HG03135 (cell line): ENCODE measurements at regions not wholly inside any gene's neighbourhood (a gene's known extent, or its start where the extent isn't known, plus 50 kb on each side); places are given as distances from the start of the nearest gene placed in this dataset.
"Not testable (repeated sequence)": the region's sequence is repeated elsewhere in the genome, so short reads cannot be mapped to it uniquely, and the experiment has no call there.

Source experiments
- ATAC-seq: cut with Tn5 transposase; IDR thresholded peaks from one replicate; pipeline ENCODE4 v1.9.1; 2021; ENCODE audit warnings: mild to moderate bottlenecking, moderate library complexity; ENCODE audit not compliant: unreplicated experiment

- no peak for ATAC-seq
Observed at GRCh38 chr3:4140921-4141320, 162.2 kb upstream of the SETMAR start.

GRCh38 chr3:4147556-4148118, 155.5 kb upstream of the SETMAR start:
- no peak for ATAC-seq

- ATAC-seq: no peak
Observed at GRCh38 chr3:4149296-4149695, 153.9 kb upstream of the SETMAR start.

- no peak for ATAC-seq
Observed at GRCh38 chr3:4150816-4151215, 152.4 kb upstream of the SETMAR start.

GRCh38 chr3:4151859-4152258, 151.3 kb upstream of the SETMAR start:
- no peak for ATAC-seq

GRCh38 chr3:4153771-4154170, 149.4 kb upstream of the SETMAR start:
- no peak for ATAC-seq

GRCh38 chr3:4158329-4158728, 144.8 kb upstream of the SETMAR start:
- no peak for ATAC-seq

GRCh38 chr3:4162096-4162495, 141.1 kb upstream of the SETMAR start:
- ATAC-seq: no peak

GRCh38 chr3:4163011-4163410, 140.2 kb upstream of the SETMAR start:
- no peak for ATAC-seq

GRCh38 chr3:4166540-4166939, 136.6 kb upstream of the SETMAR start:
- ATAC-seq: no peak

GRCh38 chr3:4167230-4167629, 135.9 kb upstream of the SETMAR start:
- not testable (repeated sequence) for ATAC-seq

GRCh38 chr3:4174791-4175190, 128.4 kb upstream of the SETMAR start:
- no peak for ATAC-seq

- no peak for ATAC-seq
Observed at GRCh38 chr3:4191971-4192370, 111.2 kb upstream of the SETMAR start.

GRCh38 chr3:4195006-4195405, 108.2 kb upstream of the SETMAR start:
- ATAC-seq: no peak

GRCh38 chr3:4196506-4197147, 106.5 kb upstream of the SETMAR start:
- ATAC-seq: no peak

- no peak for ATAC-seq
Observed at GRCh38 chr3:4197670-4198069, 105.5 kb upstream of the SETMAR start.

- ATAC-seq: no peak
Observed at GRCh38 chr3:4198491-4198890, 104.7 kb upstream of the SETMAR start.

- ATAC-seq: not testable (repeated sequence)
Observed at GRCh38 chr3:4204776-4205175, 98.4 kb upstream of the SETMAR start.

- no peak for ATAC-seq
Observed at GRCh38 chr3:4207672-4208071, 95.5 kb upstream of the SETMAR start.

GRCh38 chr3:4208556-4208955, 94.6 kb upstream of the SETMAR start:
- no peak for ATAC-seq

GRCh38 chr3:4211610-4212009, 91.6 kb upstream of the SETMAR start:
- no peak for ATAC-seq

- not testable (repeated sequence) for ATAC-seq
Observed at GRCh38 chr3:4213420-4213819, 89.7 kb upstream of the SETMAR start.

- not testable (repeated sequence) for ATAC-seq
Observed at GRCh38 chr3:4216974-4217373, 86.2 kb upstream of the SETMAR start.
